Lower leg skin (tissue), 3 donors: ENCODE measurements at regions not wholly inside any gene's neighbourhood (a gene's known extent, or its start where the extent isn't known, plus 50 kb on each side); places are given as distances from the start of the nearest gene placed in this dataset.

Experiments used
- POLR2A ChIP-seq, 2 donors: fragments of 450-650 bp; IDR thresholded peaks; one replicate each; pipeline ENCODE4 v1.6.1; 2016 to 2017; ENCODE audit warnings: antibody characterized with exemption in 2 of 2, mild to moderate bottlenecking in 1 of 2, moderate library complexity in 1 of 2
- TF ChIP-seq, protein P1 (sequence below), 3 donors: fragments of 450-650 bp; IDR thresholded peaks; one replicate each; pipeline ENCODE4 v1.5.1; 2016; ENCODE audit warnings: antibody characterized with exemption in 3 of 3, mild to moderate bottlenecking in 3 of 3, moderate library complexity in 2 of 3

DNA sequence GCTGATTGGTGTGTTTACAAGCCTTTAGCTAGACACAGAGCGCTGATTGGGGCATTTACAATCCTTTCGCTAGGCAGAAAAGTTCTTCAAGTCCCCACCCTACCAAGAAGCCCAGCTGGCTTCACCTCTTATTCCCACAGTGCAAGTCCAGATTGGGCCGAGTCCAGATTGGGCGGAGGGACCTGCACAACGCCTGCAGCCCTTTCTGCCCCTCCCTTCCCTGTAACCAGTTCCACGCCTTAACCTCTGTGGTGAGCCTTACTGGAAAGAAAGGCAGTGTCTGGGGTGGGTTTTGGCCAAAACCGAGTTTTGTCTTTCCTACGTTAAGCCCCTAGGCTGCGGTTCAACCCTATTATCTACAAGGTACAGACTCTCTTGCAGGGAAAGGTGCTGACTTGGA lies 268.7 kb downstream of the ZEB1 start:
- TF ChIP-seq POLR2A (IDR thresholded peaks at IDR 0.05), result no peak
- TF ChIP-seq, protein P1, sequence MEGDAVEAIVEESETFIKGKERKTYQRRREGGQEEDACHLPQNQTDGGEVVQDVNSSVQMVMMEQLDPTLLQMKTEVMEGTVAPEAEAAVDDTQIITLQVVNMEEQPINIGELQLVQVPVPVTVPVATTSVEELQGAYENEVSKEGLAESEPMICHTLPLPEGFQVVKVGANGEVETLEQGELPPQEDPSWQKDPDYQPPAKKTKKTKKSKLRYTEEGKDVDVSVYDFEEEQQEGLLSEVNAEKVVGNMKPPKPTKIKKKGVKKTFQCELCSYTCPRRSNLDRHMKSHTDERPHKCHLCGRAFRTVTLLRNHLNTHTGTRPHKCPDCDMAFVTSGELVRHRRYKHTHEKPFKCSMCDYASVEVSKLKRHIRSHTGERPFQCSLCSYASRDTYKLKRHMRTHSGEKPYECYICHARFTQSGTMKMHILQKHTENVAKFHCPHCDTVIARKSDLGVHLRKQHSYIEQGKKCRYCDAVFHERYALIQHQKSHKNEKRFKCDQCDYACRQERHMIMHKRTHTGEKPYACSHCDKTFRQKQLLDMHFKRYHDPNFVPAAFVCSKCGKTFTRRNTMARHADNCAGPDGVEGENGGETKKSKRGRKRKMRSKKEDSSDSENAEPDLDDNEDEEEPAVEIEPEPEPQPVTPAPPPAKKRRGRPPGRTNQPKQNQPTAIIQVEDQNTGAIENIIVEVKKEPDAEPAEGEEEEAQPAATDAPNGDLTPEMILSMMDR (IDR thresholded peaks at IDR 0.05), result no peak
